KMS-11 (cell line): ENCODE measurements at regions not wholly inside any gene's neighbourhood (a gene's known extent, or its start where the extent isn't known, plus 50 kb on each side); places are given as distances from the start of the nearest gene placed in this dataset.
"Not testable (repeated sequence)": the region's sequence is repeated elsewhere in the genome, so short reads cannot be mapped to it uniquely, and the experiment has no call there.

Experiments used
- H2AFZ ChIP-seq: fragments of 200-600 bp; sonication (generic); 2 replicates; pipeline ENCODE4 v1.6.1; 2016; ENCODE audit warnings: antibody characterized with exemption, mixed run types, low read depth
- H3K27ac ChIP-seq: fragments of 200-600 bp; sonication (generic); 2 replicates; pipeline ENCODE4 v1.6.1; 2016; ENCODE audit warnings: mild to moderate bottlenecking, mixed run types
- H3K27me3 ChIP-seq: fragments of 200-600 bp; sonication (generic); 2 replicates; pipeline ENCODE4 v1.6.1; 2017; ENCODE audit warnings: mild to moderate bottlenecking, low read depth, mixed run types, moderate library complexity; ENCODE audit not compliant: insufficient read depth
- H3K36me3 ChIP-seq: fragments of 200-600 bp; sonication (generic); 2 replicates; pipeline ENCODE4 v1.6.1; 2017; ENCODE audit warnings: mild to moderate bottlenecking, mixed run types; ENCODE audit not compliant: insufficient read depth
- H3K4me1 ChIP-seq: fragments of 200-600 bp; sonication (generic); 2 replicates; pipeline ENCODE4 v1.6.1; 2016; ENCODE audit warnings: mild to moderate bottlenecking, low read depth, mixed run types; ENCODE audit not compliant: poor library complexity, severe bottlenecking
- H3K4me2 ChIP-seq: fragments of 200-600 bp; sonication (generic); 2 replicates; pipeline ENCODE4 v1.7.0; 2016; ENCODE audit warnings: mild to moderate bottlenecking, mixed run types
- H3K4me3 ChIP-seq: fragments of 200-600 bp; sonication (generic); IDR thresholded peaks from 2 replicates; pipeline ENCODE4 v1.6.1; 2017; ENCODE audit warnings: low read depth, low read length, mixed read lengths; ENCODE audit not compliant: insufficient read depth
- H3K79me2 ChIP-seq: fragments of 200-600 bp; sonication (generic); 2 replicates; pipeline ENCODE4 v1.6.1; 2016; ENCODE audit warnings: low read depth, mixed run types; ENCODE audit not compliant: insufficient read depth
- H3K9ac ChIP-seq: fragments of 200-600 bp; sonication (generic); 2 replicates; pipeline ENCODE4 v1.6.1; 2016; ENCODE audit warnings: mild to moderate bottlenecking, mixed run types
- H4K20me1 ChIP-seq: fragments of 200-600 bp; sonication (generic); 2 replicates; pipeline ENCODE4 v1.6.1; 2016; ENCODE audit warnings: mild to moderate bottlenecking, mixed run types; ENCODE audit not compliant: insufficient read depth
- TF ChIP-seq, protein P1 (sequence below): fragments of 200-600 bp; sonication (generic); conservative IDR thresholded peaks from 2 replicates; pipeline ENCODE4 v1.6.1; 2017; ENCODE audit warnings: low read depth, mild to moderate bottlenecking, antibody characterized with exemption, low read length, moderate library complexity, mixed read lengths

DNA sequence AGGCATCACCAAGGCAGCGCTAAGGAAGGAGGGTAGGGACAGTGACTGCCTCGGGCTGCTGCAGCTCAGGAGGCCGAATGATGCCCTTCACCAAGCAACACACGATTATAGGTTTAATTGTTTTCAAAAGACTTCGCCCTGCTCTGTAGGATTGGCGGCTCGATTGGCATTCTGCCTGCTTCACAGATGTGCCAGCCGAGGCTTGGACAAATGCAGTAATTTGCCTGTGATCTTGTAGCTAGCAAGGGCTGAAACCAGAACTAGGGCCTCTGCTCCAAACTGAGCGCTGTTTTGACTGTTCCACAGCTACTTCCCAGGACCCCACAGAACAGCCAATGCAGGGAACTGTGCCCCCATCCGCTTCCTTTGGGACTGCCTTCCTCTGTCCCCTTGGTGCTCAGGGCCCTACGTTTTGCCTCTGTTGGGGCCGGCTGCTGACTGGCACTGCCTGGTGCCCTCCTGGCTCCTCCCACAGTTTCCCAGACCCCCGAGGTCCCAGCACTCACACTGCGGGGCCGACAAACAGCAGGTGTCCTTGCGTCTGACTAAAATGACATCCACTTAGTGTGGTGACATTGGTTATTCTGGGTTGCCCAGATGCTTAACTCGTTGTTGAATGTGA, 62.6 kb upstream of the EN2 start:
- no peaks in the 10 kb centered on the region for H3K36me3 ChIP-seq
- no peak overlapping the region for H3K27ac ChIP-seq
- no peak overlapping the region for H3K9ac ChIP-seq
- peaks cover 65% of the 10 kb centered on the region for H3K27me3 ChIP-seq
- H2AFZ ChIP-seq = no peak overlapping the region
- H3K79me2 ChIP-seq = no peaks in the 10 kb centered on the region
- H3K4me1 ChIP-seq = no peaks in the 10 kb centered on the region
- TF ChIP-seq, protein P1, sequence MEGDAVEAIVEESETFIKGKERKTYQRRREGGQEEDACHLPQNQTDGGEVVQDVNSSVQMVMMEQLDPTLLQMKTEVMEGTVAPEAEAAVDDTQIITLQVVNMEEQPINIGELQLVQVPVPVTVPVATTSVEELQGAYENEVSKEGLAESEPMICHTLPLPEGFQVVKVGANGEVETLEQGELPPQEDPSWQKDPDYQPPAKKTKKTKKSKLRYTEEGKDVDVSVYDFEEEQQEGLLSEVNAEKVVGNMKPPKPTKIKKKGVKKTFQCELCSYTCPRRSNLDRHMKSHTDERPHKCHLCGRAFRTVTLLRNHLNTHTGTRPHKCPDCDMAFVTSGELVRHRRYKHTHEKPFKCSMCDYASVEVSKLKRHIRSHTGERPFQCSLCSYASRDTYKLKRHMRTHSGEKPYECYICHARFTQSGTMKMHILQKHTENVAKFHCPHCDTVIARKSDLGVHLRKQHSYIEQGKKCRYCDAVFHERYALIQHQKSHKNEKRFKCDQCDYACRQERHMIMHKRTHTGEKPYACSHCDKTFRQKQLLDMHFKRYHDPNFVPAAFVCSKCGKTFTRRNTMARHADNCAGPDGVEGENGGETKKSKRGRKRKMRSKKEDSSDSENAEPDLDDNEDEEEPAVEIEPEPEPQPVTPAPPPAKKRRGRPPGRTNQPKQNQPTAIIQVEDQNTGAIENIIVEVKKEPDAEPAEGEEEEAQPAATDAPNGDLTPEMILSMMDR = no peak
- H4K20me1 ChIP-seq = no peaks in the 10 kb centered on the region
- H3K4me3 ChIP-seq = no peak overlapping the region
- H3K4me2 ChIP-seq = no peak overlapping the region

DNA sequence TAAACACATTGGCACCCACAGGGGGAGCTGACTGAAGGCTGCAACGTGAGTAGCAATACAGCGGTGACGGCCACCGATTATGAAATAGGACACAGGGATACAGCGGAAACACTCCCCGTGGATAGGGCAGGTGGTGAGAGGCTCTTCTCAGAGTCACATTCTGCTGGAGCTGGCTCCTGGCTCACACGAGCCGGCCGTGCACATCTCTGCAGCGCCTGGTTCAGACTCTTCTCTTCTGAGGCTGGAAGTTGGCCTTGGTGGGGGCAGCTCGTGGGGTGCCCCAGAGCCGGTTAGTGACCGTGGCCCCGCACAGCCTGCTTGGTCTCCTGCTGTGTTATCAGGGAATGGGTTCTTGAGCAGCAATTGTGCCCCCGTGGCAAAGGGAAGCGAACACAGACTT, 61.3 kb upstream of the EN2 start:
- H3K4me1 ChIP-seq = no peaks in the 10 kb centered on the region
- H3K79me2 ChIP-seq = no peaks in the 10 kb centered on the region
- TF ChIP-seq, protein P1 = no peak
- H3K27me3 ChIP-seq = peaks cover 65% of the 10 kb centered on the region
- no peak overlapping the region for H3K9ac ChIP-seq
- no peaks in the 10 kb centered on the region for H3K36me3 ChIP-seq
- H2AFZ ChIP-seq = no peak overlapping the region
- no peaks in the 10 kb centered on the region for H4K20me1 ChIP-seq
- H3K4me2 ChIP-seq = no peak overlapping the region
- no peak overlapping the region for H3K27ac ChIP-seq
- no peak overlapping the region for H3K4me3 ChIP-seq

DNA sequence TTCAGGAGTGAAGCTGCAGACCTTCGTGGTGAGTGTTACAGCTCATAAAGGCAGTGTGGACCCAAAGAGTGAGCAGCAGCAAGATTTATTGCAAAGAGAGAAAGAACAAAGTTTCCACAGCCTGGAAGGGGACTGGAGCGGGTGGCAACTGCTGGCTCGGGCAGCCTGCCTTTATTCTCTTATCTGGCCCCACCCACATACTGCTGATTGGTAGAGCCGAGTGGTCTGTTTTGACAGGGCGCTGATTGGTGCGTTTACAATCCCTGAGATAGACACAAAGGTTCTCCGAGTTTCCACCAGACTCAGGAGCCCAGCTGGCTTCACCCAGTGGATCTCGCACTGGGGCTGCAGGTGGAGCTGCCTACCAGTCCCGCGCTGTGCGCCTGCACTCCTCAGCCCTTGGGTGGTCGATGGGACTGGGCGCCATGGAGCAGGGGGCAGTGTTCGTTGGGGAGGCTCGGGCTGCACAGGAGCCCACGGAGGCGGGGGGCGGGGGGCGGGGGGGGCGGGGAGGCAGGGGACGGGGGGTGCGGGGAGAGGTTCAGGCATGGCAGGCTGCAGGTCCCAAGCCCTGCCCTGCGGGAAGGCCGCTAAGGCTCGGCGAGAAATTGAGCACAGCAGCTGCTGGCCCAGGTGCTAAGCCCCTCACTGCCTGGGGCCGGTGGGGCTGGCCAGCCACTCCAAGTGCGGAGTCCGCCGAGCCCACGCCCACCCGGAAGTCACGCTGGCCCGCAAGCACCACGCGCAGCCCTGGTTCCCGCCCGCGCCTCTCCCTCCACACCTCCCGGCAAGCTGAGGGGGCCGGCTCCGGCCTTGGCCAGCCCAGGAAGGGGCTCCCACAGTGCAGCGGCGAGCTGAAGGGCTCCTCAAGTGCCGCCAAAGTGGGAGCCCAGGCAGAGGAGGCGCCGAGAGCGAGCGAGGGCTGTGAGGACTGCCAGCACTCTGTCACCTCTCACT, 59.9 kb upstream of the EN2 start:
- H3K27me3 ChIP-seq = peaks cover 73% of the 10 kb centered on the region
- not testable (repeated sequence) for H3K9ac ChIP-seq, H3K4me3 ChIP-seq, H3K79me2 ChIP-seq, H3K4me1 ChIP-seq, H3K36me3 ChIP-seq, H3K27ac ChIP-seq, H4K20me1 ChIP-seq, H3K4me2 ChIP-seq, H2AFZ ChIP-seq

DNA sequence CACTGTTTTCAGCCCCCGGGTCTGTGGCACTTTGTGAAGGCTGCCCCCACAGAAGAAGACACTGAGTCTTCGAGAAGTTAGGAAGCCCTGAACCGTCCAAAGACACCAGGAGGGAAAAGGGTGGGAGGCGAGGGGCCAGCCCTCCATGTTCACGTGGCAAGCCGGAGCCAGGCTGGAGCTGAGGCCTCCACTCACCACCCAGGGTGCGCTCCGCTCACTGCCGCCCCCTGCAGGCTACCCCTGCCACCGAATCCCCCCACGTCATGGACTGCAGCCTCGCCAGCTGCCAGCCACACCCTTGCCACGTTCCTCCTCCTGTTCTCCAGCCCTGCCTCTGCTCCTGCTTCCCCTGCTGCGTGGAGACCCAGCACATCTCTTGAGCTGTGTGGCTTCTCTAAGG, 59.0 kb upstream of the EN2 start:
- H3K27ac ChIP-seq = no peak overlapping the region
- no peak overlapping the region for H3K4me3 ChIP-seq
- H3K9ac ChIP-seq = no peak overlapping the region
- TF ChIP-seq, protein P1 = 0 out of 2 replicates have a peak, but pooled peaks have one; percentile 36
- no peaks in the 10 kb centered on the region for H3K4me1 ChIP-seq
- H4K20me1 ChIP-seq = no peaks in the 10 kb centered on the region
- no peaks in the 10 kb centered on the region for H3K36me3 ChIP-seq
- H3K79me2 ChIP-seq = no peaks in the 10 kb centered on the region
- peaks cover 70% of the 10 kb centered on the region for H3K27me3 ChIP-seq
- no peak overlapping the region for H2AFZ ChIP-seq
- no peak overlapping the region for H3K4me2 ChIP-seq

DNA sequence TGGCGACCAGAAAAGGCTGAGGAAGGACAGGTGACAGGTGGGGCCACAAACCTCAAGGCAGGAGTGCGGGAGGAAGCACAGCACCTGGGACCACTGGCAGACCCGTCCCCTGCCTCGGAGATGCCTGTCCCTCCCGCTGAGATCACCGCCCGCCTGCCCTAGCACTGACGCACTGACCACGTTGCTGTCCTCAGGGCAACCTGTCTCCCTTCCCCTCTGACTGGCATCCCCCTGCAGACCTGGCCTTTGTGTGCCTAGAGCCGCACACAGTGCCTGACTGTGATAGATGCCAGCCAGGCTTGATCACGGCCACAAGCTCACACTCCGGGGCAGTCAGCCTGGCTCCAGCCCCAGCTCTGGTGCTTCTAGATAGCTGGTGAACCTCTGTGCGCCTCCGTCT, 58.4 kb upstream of the EN2 start:
- Histone ChIP-seq H3K79me2 (no peaks in the 10 kb centered on the region), H3K4me1 (no peaks in the 10 kb centered on the region), H3K36me3 (no peaks in the 10 kb centered on the region), H2AFZ (no peak overlapping the region), H3K4me2 (no peak overlapping the region), H3K27ac (no peak overlapping the region), H3K9ac (no peak overlapping the region), H4K20me1 (no peaks in the 10 kb centered on the region), H3K4me3 (no peak overlapping the region), H3K27me3 (peaks cover 69% of the 10 kb centered on the region)
- TF ChIP-seq, protein P1 = no peak
